Type B pancreatic cell (in vitro differentiated cells): ENCODE measurements at regions not wholly inside any gene's neighbourhood (a gene's known extent, or its start where the extent isn't known, plus 50 kb on each side); places are given as distances from the start of the nearest gene placed in this dataset.

Experiments
- DNase-seq: peaks from one replicate; pipeline ENCODE4 v3.0.0; 2021; ENCODE audit warnings: mixed read lengths; ENCODE audit not compliant: unreplicated experiment; ENCODE audit errors: extremely low spot score
- H3K27ac Mint-ChIP-seq: 2 replicates; pipeline ENCODE4 v1.8.0; 2021; ENCODE audit warnings: mild to moderate bottlenecking, mixed read lengths
- H3K27me3 Mint-ChIP-seq: 2 replicates; pipeline ENCODE4 v1.8.0; 2021; ENCODE audit warnings: mixed read lengths
- H3K36me3 Mint-ChIP-seq: 2 replicates; pipeline ENCODE4 v1.8.0; 2021; ENCODE audit warnings: mixed read lengths
- H3K4me1 Mint-ChIP-seq: one replicate; pipeline ENCODE4 v1.8.0; 2021; ENCODE audit warnings: mixed read lengths; ENCODE audit not compliant: unreplicated experiment
- H3K4me3 Mint-ChIP-seq: 2 replicates; pipeline ENCODE4 v1.8.0; 2021; ENCODE audit warnings: mild to moderate bottlenecking, mixed read lengths
- H3K9me3 Mint-ChIP-seq: 2 replicates; pipeline ENCODE4 v1.8.0; 2021; ENCODE audit warnings: mixed read lengths
- CTCF ChIP-seq: fragments of 200-600 bp; sonication (generic); conservative IDR thresholded peaks from 2 replicates; pipeline ENCODE4 v1.5.0; 2021; ENCODE audit warnings: antibody characterized with exemption, mild to moderate bottlenecking

- H3K4me3 Mint-ChIP-seq = no peak overlapping the region
- H3K27ac Mint-ChIP-seq = no peak overlapping the region
- H3K9me3 Mint-ChIP-seq = no peaks in the 10 kb centered on the region
- H3K4me1 Mint-ChIP-seq = peaks cover 4% of the 10 kb centered on the region
- no peak for DNase-seq
- no peak for TF ChIP-seq CTCF
- no peaks in the 10 kb centered on the region for H3K36me3 Mint-ChIP-seq
- H3K27me3 Mint-ChIP-seq = no peaks in the 10 kb centered on the region
Measured at GRCh38 chr3:146861262-146861661, 256.1 kb upstream of the PLSCR5 start.

DNA sequence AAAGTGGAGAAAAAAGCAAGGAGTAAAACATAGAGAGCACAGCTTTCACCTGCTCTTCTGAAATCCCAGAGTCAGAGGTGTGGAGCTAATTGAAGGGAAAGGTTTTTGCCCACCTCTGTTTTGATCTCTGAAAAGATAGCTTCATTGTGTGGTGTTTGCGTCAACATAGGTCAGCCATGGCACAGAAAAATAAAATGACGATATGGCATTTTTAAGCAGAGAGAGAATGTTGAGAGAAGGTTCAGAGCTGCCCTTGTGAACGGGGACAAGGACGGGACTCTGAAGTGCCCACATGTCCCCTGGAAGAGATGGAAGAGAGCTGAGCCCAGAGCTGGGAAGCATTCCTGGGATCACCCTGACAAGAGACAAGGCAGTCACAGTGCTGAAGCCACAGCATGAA, 249.4 kb upstream of the PLSCR5 start:
- Mint-ChIP-seq H3K9me3 (no peaks in the 10 kb centered on the region), H3K4me3 (no peak overlapping the region), H3K27ac (no peak overlapping the region), H3K4me1 (no peaks in the 10 kb centered on the region), H3K36me3 (no peaks in the 10 kb centered on the region), H3K27me3 (no peaks in the 10 kb centered on the region)
- TF ChIP-seq CTCF = no peak
- no peak for DNase-seq

- H3K4me3 Mint-ChIP-seq = no peak overlapping the region
Measured at GRCh38 chr3:146851665-146852064, 246.5 kb upstream of the PLSCR5 start.

DNA sequence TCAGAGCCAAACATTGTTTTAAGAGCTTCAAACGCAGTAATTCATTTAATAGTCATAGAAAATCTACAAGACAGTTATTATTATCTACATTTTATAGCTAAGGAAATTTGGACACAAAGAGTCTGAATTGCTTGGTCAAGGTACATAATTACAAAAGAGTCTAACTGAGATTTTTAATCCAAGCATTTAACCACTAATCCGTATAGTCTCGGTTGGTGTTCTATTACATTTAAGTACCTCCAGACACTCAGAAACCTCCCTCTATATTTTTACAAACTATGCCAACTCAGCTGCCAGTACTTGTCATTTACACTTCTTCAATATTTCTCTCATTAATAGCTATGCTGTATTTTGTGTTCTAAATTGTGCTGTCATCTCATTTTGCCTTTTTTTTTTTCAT, 240.2 kb upstream of the PLSCR5 start:
- no peak overlapping the region for H3K27ac Mint-ChIP-seq
- H3K9me3 Mint-ChIP-seq = no peaks in the 10 kb centered on the region
- no peak for DNase-seq
- no peaks in the 10 kb centered on the region for H3K36me3 Mint-ChIP-seq
- no peak overlapping the region for H3K4me3 Mint-ChIP-seq
- peaks cover 3% of the 10 kb centered on the region for H3K27me3 Mint-ChIP-seq
- no peaks in the 10 kb centered on the region for H3K4me1 Mint-ChIP-seq
- no peak for TF ChIP-seq CTCF

More at GRCh38 chr3:146851665-146852064, 246.5 kb upstream of the PLSCR5 start:
- TF ChIP-seq CTCF = no peak
- Mint-ChIP-seq H3K4me1 (no peaks in the 10 kb centered on the region), H3K27me3 (no peaks in the 10 kb centered on the region), H3K36me3 (no peaks in the 10 kb centered on the region), H3K27ac (no peak overlapping the region), H3K9me3 (no peaks in the 10 kb centered on the region)
- DNase-seq = no peak

GRCh38 chr3:146843476-146843875, 238.3 kb upstream of the PLSCR5 start:
- peaks cover 3% of the 10 kb centered on the region for H3K27me3 Mint-ChIP-seq
- H3K36me3 Mint-ChIP-seq = no peaks in the 10 kb centered on the region
- H3K9me3 Mint-ChIP-seq = no peaks in the 10 kb centered on the region
- H3K27ac Mint-ChIP-seq = no peak overlapping the region
- TF ChIP-seq CTCF = no peak
- no peaks in the 10 kb centered on the region for H3K4me1 Mint-ChIP-seq
- no peak for DNase-seq
- H3K4me3 Mint-ChIP-seq = no peak overlapping the region

DNA sequence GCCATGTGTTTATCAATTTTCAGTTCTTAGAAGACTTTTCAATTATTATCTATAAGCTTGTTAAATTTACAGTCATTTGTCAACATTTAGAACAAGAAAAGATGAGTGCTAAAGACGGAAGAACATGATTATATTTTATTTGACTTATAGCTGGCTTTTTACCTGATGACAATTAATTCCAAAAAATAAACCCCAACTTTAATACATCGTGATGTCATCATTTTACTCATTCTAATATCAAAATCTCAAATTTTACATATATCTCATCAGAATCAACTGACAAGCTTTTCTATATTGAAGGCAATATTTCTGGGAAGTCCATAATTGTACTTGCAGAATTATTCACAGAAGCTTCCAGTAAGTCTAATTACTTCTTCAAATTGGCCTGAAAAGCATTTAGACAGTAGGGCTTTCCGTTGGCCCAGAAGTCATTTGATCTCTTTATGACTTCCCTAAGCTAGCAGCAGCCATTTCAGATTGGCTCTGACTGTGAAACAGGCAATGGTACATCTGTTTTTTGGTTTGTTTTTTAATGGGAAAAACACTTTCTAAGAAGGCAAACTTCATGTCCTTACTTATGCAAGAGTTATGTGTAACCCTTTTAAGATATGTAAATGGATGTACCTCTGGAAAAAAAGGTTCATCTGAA, 234.7 kb upstream of the PLSCR5 start:
- Mint-ChIP-seq H3K4me1 (no peaks in the 10 kb centered on the region), H3K36me3 (no peaks in the 10 kb centered on the region), H3K27me3 (no peaks in the 10 kb centered on the region), H3K27ac (no peak overlapping the region), H3K4me3 (no peak overlapping the region), H3K9me3 (no peaks in the 10 kb centered on the region)
- DNase-seq = no peak
- TF ChIP-seq CTCF = no peak
